Activated naive CD8-positive, alpha-beta T cell treated with anti-CD3 and anti-CD28 coated beads, Interleukin-2, amount 10 ng/mL, durations not matched to agents 7 days and 5 days (primary cell): ENCODE measurements at regions not wholly inside any gene's neighbourhood (a gene's known extent, or its start where the extent isn't known, plus 50 kb on each side); places are given as distances from the start of the nearest gene placed in this dataset.

ENCODE experiments used
- ATAC-seq: fragments of 150-1000 bp; cut with Tn5 transposase; one replicate; pipeline ENCODE4 v1.10.0; 2021; ENCODE audit warnings: low read depth, moderate library complexity
- POLR2A ChIA-PET: fragments of 350-600 bp; sonication (Branson Sonifier 250); formaldehyde crosslinking; loops from one replicate; lab custom pipeline; 2021; ENCODE audit warnings: antibody characterized with exemption; lab: Charles Lee
- DNase-seq: peaks from one replicate; pipeline ENCODE4 v3.0.0; 2021
- H3K27ac Mint-ChIP-seq: one replicate; pipeline ENCODE4 v1.8.0; 2022; ENCODE audit warnings: mild to moderate bottlenecking, mixed read lengths
- H3K27me3 Mint-ChIP-seq: one replicate; pipeline ENCODE4 v1.8.0; 2022; ENCODE audit warnings: mild to moderate bottlenecking, moderate library complexity, mixed read lengths
- H3K36me3 Mint-ChIP-seq: one replicate; pipeline ENCODE4 v1.8.0; 2021; ENCODE audit warnings: mild to moderate bottlenecking, mixed read lengths
- H3K4me1 Mint-ChIP-seq: one replicate; pipeline ENCODE4 v1.8.0; 2021; ENCODE audit warnings: mixed read lengths
- H3K4me3 Mint-ChIP-seq: one replicate; pipeline ENCODE4 v1.8.0; 2022; ENCODE audit warnings: mild to moderate bottlenecking, moderate library complexity, mixed read lengths
- H3K9me3 Mint-ChIP-seq: one replicate; pipeline ENCODE4 v1.8.0; 2021; ENCODE audit warnings: mixed read lengths

DNA sequence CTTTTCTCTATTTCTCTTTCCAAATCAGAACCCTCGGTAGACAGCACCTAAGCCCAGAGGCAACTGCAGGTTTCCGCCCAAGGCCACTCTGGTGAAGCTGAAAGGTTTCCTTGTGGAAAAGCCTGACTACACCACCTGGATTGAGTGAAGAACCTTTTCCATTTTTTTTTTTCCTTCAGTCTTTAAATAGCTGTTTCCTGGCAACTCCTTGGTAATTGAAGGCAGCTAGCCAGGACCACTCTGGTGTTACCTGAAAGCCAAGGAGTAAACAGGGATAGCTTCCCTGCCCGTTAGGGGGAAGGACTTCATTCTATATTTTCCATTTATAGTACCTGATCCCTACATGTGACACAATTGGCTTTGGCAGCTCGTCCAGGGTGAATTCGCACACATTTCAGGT is 1238.4 kb downstream of the GRIK2 start:
- no peaks in the 10 kb centered on the region for H3K9me3 Mint-ChIP-seq
- POLR2A ChIA-PET = no interaction called here
- no peak overlapping the region for H3K4me3 Mint-ChIP-seq
- no peak for DNase-seq
- no peaks in the 10 kb centered on the region for H3K36me3 Mint-ChIP-seq
- no peaks in the 10 kb centered on the region for H3K4me1 Mint-ChIP-seq
- ATAC-seq = no peak
- H3K27me3 Mint-ChIP-seq = no peaks in the 10 kb centered on the region
- H3K27ac Mint-ChIP-seq = no peak overlapping the region

DNA sequence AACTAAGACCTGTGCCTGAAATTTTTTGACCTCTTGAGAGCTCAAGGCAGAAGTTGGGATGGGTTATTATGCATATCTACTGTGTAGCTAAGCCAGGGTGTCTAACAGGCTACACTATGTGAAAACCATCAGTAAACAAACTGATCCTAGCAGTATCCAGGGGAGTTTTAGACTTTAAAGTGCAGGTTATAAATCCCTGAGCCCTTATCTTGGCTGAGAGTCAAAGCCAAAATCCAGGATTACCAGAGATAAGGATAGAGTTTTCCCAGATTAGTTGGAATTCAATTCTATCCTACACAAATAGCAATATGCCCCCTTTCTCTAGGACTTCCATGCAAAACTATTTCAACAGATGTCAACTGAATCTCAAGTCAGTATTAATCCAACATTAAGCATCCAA is 1229.7 kb downstream of the GRIK2 start:
- H3K4me1 Mint-ChIP-seq = no peaks in the 10 kb centered on the region
- no peak for ATAC-seq
- DNase-seq = no peak
- no peak overlapping the region for H3K27ac Mint-ChIP-seq
- H3K36me3 Mint-ChIP-seq = no peaks in the 10 kb centered on the region
- no peaks in the 10 kb centered on the region for H3K9me3 Mint-ChIP-seq
- no peaks in the 10 kb centered on the region for H3K27me3 Mint-ChIP-seq
- POLR2A ChIA-PET = no interaction called here
- no peak overlapping the region for H3K4me3 Mint-ChIP-seq

GRCh38 chr6:102619585-102619984 is 1226.1 kb downstream of the GRIK2 start:
- H3K36me3 Mint-ChIP-seq = no peaks in the 10 kb centered on the region
- no peaks in the 10 kb centered on the region for H3K9me3 Mint-ChIP-seq
- DNase-seq = no peak
- POLR2A ChIA-PET = no interaction called here
- H3K27me3 Mint-ChIP-seq = no peaks in the 10 kb centered on the region
- no peak for ATAC-seq
- no peak overlapping the region for H3K4me3 Mint-ChIP-seq
- H3K27ac Mint-ChIP-seq = no peak overlapping the region
- no peaks in the 10 kb centered on the region for H3K4me1 Mint-ChIP-seq

- POLR2A ChIA-PET = no interaction called here
- Mint-ChIP-seq H3K36me3 (no peaks in the 10 kb centered on the region), H3K4me1 (no peaks in the 10 kb centered on the region), H3K27me3 (no peaks in the 10 kb centered on the region), H3K9me3 (peaks cover 1% of the 10 kb centered on the region), H3K27ac (no peak overlapping the region), H3K4me3 (no peak overlapping the region)
- ATAC-seq = no peak
- DNase-seq = no peak
Measured at GRCh38 chr6:102582569-102582968, 1189.1 kb downstream of the GRIK2 start.

DNA sequence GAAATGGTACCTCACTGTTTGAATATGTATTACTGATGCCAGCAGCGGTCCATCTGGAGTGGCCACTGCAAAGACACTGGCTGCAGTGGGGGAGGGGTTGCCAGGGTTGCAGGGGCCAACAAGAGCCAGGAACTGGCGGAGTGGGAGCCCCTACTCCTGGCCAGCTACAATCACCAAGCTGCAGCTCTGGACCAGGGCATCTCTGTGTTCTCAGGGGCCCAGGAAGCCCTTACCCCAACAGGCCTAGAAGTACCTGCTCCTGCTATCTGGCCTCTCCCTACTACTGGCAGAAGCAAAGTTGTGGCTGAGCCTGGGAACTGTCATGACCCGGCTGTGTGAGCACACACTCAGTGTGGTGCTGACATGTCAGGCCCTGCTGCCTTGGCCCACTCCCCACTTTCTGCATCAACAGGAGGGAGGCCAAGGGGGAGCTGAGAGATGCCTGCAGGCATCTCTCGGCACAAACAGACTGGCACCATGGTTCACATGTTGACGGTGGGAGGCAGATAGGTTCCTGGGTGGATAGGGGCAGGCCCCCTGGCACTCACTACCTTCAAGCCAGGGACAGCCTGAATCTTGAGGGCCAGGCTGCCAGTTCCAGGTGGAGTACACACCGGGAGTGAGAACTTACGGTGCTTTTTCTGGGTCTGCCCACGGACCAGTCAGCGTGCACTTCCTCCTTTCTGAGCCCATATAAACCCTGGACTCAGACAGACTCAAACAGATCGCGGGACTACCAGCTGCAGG is 1188.0 kb downstream of the GRIK2 start:
- Mint-ChIP-seq H3K36me3 (no peaks in the 10 kb centered on the region), H3K4me1 (no peaks in the 10 kb centered on the region), H3K27me3 (no peaks in the 10 kb centered on the region), H3K9me3 (peaks cover 1% of the 10 kb centered on the region), H3K4me3 (no peak overlapping the region), H3K27ac (no peak overlapping the region)
- ATAC-seq = no peak
- POLR2A ChIA-PET = no interaction called here
- DNase-seq = no peak

GRCh38 chr6:102571236-102571908 is 1177.9 kb downstream of the GRIK2 start:
- no peak for ATAC-seq
- H3K27ac Mint-ChIP-seq = no peak overlapping the region
- no peaks in the 10 kb centered on the region for H3K36me3 Mint-ChIP-seq
- POLR2A ChIA-PET = no interaction called here
- DNase-seq = no peak
- H3K4me3 Mint-ChIP-seq = no peak overlapping the region
- no peaks in the 10 kb centered on the region for H3K27me3 Mint-ChIP-seq
- H3K4me1 Mint-ChIP-seq = no peaks in the 10 kb centered on the region
- H3K9me3 Mint-ChIP-seq = peaks cover 3% of the 10 kb centered on the region

GRCh38 chr6:102562713-102563112 is 1169.2 kb downstream of the GRIK2 start:
- Mint-ChIP-seq H3K27ac (no peak overlapping the region), H3K4me3 (no peak overlapping the region), H3K4me1 (no peaks in the 10 kb centered on the region), H3K27me3 (no peaks in the 10 kb centered on the region), H3K36me3 (no peaks in the 10 kb centered on the region), H3K9me3 (no peaks in the 10 kb centered on the region)
- POLR2A ChIA-PET = no interaction called here
- DNase-seq = no peak
- no peak for ATAC-seq

DNA sequence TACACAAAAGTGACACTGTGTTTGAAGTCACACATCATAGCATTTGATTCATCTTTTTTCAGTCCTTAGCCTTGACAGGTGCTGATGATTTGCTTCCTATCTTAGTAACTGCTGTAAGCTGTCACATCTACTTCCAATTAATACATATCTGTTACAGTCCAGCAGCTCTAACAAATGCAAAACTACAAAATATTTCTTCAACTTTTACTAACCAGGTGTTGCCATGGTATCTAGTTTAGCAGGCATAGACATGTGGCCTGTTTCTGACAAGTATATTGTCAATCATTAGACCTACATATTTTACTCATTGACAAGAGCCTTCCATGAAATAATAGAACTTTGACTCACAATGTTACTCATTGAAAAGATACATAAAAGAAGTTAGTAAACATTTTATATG is 1159.7 kb downstream of the GRIK2 start:
- H3K27me3 Mint-ChIP-seq = no peaks in the 10 kb centered on the region
- peaks cover 4% of the 10 kb centered on the region for H3K9me3 Mint-ChIP-seq
- ATAC-seq (no peak), DNase-seq (no peak)
- no peak overlapping the region for H3K27ac Mint-ChIP-seq
- no peaks in the 10 kb centered on the region for H3K36me3 Mint-ChIP-seq
- H3K4me3 Mint-ChIP-seq = no peak overlapping the region
- POLR2A ChIA-PET = no interaction called here
- H3K4me1 Mint-ChIP-seq = no peaks in the 10 kb centered on the region

- DNase-seq (no peak), ATAC-seq (no peak)
- H3K27me3 Mint-ChIP-seq = no peaks in the 10 kb centered on the region
- H3K27ac Mint-ChIP-seq = no peak overlapping the region
- no peaks in the 10 kb centered on the region for H3K36me3 Mint-ChIP-seq
- peaks cover 4% of the 10 kb centered on the region for H3K9me3 Mint-ChIP-seq
- H3K4me3 Mint-ChIP-seq = no peak overlapping the region
- POLR2A ChIA-PET = no interaction called here
- H3K4me1 Mint-ChIP-seq = no peaks in the 10 kb centered on the region
Measured at GRCh38 chr6:102549221-102549874, 1155.8 kb downstream of the GRIK2 start.

GRCh38 chr6:102525336-102525735 is 1131.8 kb downstream of the GRIK2 start:
- no peak for DNase-seq
- no peak for ATAC-seq
- H3K27me3 Mint-ChIP-seq = no peaks in the 10 kb centered on the region
- no peak overlapping the region for H3K27ac Mint-ChIP-seq
- POLR2A ChIA-PET = no interaction called here
- no peaks in the 10 kb centered on the region for H3K4me1 Mint-ChIP-seq
- H3K4me3 Mint-ChIP-seq = no peak overlapping the region
- peaks cover 2% of the 10 kb centered on the region for H3K9me3 Mint-ChIP-seq
- no peaks in the 10 kb centered on the region for H3K36me3 Mint-ChIP-seq

GRCh38 chr6:102520966-102521365 is 1127.5 kb downstream of the GRIK2 start:
- POLR2A ChIA-PET = no interaction called here
- Mint-ChIP-seq H3K36me3 (no peaks in the 10 kb centered on the region), H3K27ac (no peak overlapping the region), H3K4me1 (no peaks in the 10 kb centered on the region), H3K4me3 (no peak overlapping the region), H3K27me3 (no peaks in the 10 kb centered on the region), H3K9me3 (no peaks in the 10 kb centered on the region)
- DNase-seq = no peak
- ATAC-seq = no peak

- Mint-ChIP-seq H3K27ac (no peak overlapping the region), H3K9me3 (no peaks in the 10 kb centered on the region), H3K4me3 (no peak overlapping the region), H3K36me3 (no peaks in the 10 kb centered on the region), H3K4me1 (no peaks in the 10 kb centered on the region), H3K27me3 (no peaks in the 10 kb centered on the region)
- no peak for ATAC-seq
- DNase-seq = no peak
- POLR2A ChIA-PET = no interaction called here
Measured at GRCh38 chr6:102517506-102517905, 1124.0 kb downstream of the GRIK2 start.

DNA sequence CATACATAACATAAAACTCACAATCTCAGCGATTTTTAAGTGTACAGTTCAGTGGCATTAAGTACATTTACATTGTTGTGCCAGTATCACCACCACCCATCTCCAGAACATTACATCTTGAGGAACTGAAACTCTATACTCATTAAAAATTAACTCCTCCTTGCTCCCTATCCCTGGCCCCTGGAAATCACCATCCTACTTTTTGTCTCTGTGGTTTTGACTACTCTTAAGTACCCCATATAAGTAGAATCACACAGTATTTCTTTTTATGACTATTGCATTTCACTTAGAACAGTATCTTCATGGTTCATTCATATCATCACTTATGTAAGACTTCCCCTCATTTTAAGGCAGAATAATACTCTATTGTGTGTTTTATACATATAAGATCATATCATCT is 1108.1 kb downstream of the GRIK2 start:
- POLR2A ChIA-PET = no interaction called here
- no peak for ATAC-seq
- H3K36me3 Mint-ChIP-seq = no peaks in the 10 kb centered on the region

GRCh38 chr6:102494808-102495207 is 1101.3 kb downstream of the GRIK2 start:
- no peak for ATAC-seq
- no peak overlapping the region for H3K4me3 Mint-ChIP-seq

More for the DNA sequence above, 1108.1 kb downstream of the GRIK2 start:
- Mint-ChIP-seq H3K27me3 (no peaks in the 10 kb centered on the region), H3K4me3 (no peak overlapping the region), H3K9me3 (peaks cover 4% of the 10 kb centered on the region), H3K27ac (no peak overlapping the region), H3K4me1 (no peaks in the 10 kb centered on the region)
- no peak for DNase-seq

More at GRCh38 chr6:102494808-102495207, 1101.3 kb downstream of the GRIK2 start:
- Mint-ChIP-seq H3K9me3 (peaks cover 2% of the 10 kb centered on the region), H3K36me3 (no peaks in the 10 kb centered on the region), H3K4me1 (no peaks in the 10 kb centered on the region), H3K27ac (no peak overlapping the region), H3K27me3 (no peaks in the 10 kb centered on the region)
- no peak for DNase-seq
- POLR2A ChIA-PET = no interaction called here
